AG04450 (cell line): ENCODE measurements at regions not wholly inside any gene's neighbourhood (a gene's known extent, or its start where the extent isn't known, plus 50 kb on each side); places are given as distances from the start of the nearest gene placed in this dataset.

ENCODE experiments used
- CTCF ChIA-PET: fragments of 300-600, 350-600 bp; formaldehyde crosslinking; extraction: SDS; loops from one replicate; lab custom pipeline; 2022; ENCODE audit warnings: antibody characterized with exemption, inconsistent platforms; lab: Charles Lee
- POLR2A ChIA-PET: fragments of 350-600 bp; formaldehyde crosslinking; extraction: SDS; loops from one replicate; lab custom pipeline; 2021; ENCODE audit warnings: antibody characterized with exemption, inconsistent platforms; lab: Yijun Ruan, JAX
- DNase-seq: peaks from one replicate; pipeline ENCODE4 v3.0.0-alpha.2; 2011; ENCODE audit warnings: low read depth, low spot score
- H3K27ac ChIP-seq: one replicate; pipeline ENCODE4 v1.5.1; 2012; ENCODE audit warnings: low read depth, low read length, control low read depth
- H3K27me3 ChIP-seq: one replicate; pipeline ENCODE4 v1.6.0; 2012; ENCODE audit warnings: low read length; ENCODE audit not compliant: control insufficient read depth, insufficient read depth
- H3K4me3 ChIP-seq: 2 replicates; pipeline ENCODE4 v1.5.1; 2011; ENCODE audit warnings: mild to moderate bottlenecking, low read depth, low read length, control low read depth
- H3K9me3 ChIP-seq: 2 replicates; pipeline ENCODE4 v1.5.1; 2012; ENCODE audit warnings: low read length; ENCODE audit not compliant: control insufficient read depth, insufficient read depth
- TF ChIP-seq, protein P1 (sequence below): IDR thresholded peaks from 2 replicates; pipeline ENCODE4 v1.5.1; 2011; ENCODE audit warnings: low read depth, low read length, control low read depth, inconsistent platforms

DNA sequence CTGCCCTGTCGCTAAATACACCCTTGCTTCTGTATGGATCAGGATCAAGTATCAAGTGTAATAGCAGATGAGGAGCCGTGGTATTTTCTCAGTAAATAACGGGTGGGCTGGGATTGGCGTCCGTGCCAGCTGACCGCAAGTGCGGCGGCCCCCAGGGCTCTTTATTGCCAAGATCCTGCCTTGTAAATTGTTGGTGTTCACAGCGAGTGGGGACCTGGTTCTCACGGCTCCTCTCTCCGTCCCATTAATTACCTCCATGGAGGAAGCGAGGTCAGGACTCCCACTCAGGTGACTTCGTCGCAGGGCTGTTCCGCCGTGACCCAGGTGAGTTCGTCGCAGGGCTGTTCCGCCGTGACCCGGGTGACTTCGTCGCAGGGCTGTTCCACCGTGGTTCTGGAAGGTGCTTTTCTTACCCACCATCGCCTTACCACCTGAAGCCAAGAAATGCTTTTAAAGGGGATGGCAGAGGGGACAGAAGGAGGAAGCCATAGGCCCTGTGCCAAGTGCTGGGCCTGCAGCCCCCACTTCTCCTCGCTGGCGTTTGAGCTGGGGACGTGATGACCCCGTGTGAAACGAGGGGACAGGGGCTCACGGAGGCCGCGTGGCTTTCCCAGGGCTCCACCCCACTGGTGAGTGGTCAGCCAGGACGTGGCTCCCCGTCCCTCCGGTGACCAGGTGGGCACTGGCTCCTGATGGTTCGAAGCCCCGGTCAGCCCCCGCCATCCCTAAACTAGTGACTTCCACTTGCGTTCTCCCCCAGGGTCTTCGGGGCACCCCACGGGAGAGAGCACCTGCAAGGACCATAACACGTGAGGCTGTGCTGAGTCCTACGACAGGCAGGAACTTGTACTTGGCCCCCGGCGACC, 118.4 kb downstream of the TWIST2 start:
- H3K27me3 ChIP-seq, result peaks cover 2% of the 10 kb centered on the region
- POLR2A ChIA-PET, result no interaction called here
- TF ChIP-seq, protein P1, sequence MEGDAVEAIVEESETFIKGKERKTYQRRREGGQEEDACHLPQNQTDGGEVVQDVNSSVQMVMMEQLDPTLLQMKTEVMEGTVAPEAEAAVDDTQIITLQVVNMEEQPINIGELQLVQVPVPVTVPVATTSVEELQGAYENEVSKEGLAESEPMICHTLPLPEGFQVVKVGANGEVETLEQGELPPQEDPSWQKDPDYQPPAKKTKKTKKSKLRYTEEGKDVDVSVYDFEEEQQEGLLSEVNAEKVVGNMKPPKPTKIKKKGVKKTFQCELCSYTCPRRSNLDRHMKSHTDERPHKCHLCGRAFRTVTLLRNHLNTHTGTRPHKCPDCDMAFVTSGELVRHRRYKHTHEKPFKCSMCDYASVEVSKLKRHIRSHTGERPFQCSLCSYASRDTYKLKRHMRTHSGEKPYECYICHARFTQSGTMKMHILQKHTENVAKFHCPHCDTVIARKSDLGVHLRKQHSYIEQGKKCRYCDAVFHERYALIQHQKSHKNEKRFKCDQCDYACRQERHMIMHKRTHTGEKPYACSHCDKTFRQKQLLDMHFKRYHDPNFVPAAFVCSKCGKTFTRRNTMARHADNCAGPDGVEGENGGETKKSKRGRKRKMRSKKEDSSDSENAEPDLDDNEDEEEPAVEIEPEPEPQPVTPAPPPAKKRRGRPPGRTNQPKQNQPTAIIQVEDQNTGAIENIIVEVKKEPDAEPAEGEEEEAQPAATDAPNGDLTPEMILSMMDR, result no peak
- no peak for DNase-seq
- H3K4me3 ChIP-seq, result no peak overlapping the region
- peaks cover 15% of the 10 kb centered on the region; the same call in 1 of the 2 replicates for H3K9me3 ChIP-seq
- CTCF ChIA-PET, result no interaction called here
- H3K27ac ChIP-seq, result no peak overlapping the region

GRCh38 chr2:238967031-238967977, 119.4 kb downstream of the TWIST2 start:
- peaks cover 4% of the 10 kb centered on the region for H3K27me3 ChIP-seq
- no peak overlapping the region for H3K27ac ChIP-seq
- CTCF ChIA-PET, result interaction anchor here (0.9 to 1.6 kb wide), 2 partner anchors 9 to 16 kb away, joined by 3 to 4 read pairs; no protein-coding TSS in a partner anchor
- no peak for DNase-seq
- TF ChIP-seq, protein P1, result no peak
- peaks cover 15% of the 10 kb centered on the region; the same call in 1 of the 2 replicates for H3K9me3 ChIP-seq
- POLR2A ChIA-PET, result no interaction called here
- no peak overlapping the region for H3K4me3 ChIP-seq

GRCh38 chr2:238967978-238968360, 120.1 kb downstream of the TWIST2 start:
- no peak for DNase-seq
- peaks cover 15% of the 10 kb centered on the region; the same call in 1 of the 2 replicates for H3K9me3 ChIP-seq
- no peak overlapping the region for H3K4me3 ChIP-seq
- TF ChIP-seq, protein P1, result no peak
- peaks cover 4% of the 10 kb centered on the region for H3K27me3 ChIP-seq
- ChIA-PET POLR2A (no interaction called here), CTCF (interaction anchor here (0.9 to 1.6 kb wide), 2 partner anchors 10 to 16 kb away, joined by 3 to 4 read pairs; no protein-coding TSS in a partner anchor)
- no peak overlapping the region for H3K27ac ChIP-seq

GRCh38 chr2:238968616-238969384, 120.9 kb downstream of the TWIST2 start:
- TF ChIP-seq, protein P1, result no peak
- Histone ChIP-seq H3K9me3 (peaks cover 15% of the 10 kb centered on the region; the same call in 1 of the 2 replicates), H3K4me3 (no peak overlapping the region), H3K27ac (no peak overlapping the region), H3K27me3 (peaks cover 4% of the 10 kb centered on the region)
- POLR2A ChIA-PET, result no interaction called here
- no peak for DNase-seq
- CTCF ChIA-PET, result interaction anchor here (0.9 to 1.6 kb wide), 3 partner anchors 11 to 15 kb away, joined by 3 to 4 read pairs (median 3); no protein-coding TSS in a partner anchor
